Endodermal cell (in vitro differentiated cells): ENCODE measurements at regions not wholly inside any gene's neighbourhood (a gene's known extent, or its start where the extent isn't known, plus 50 kb on each side); places are given as distances from the start of the nearest gene placed in this dataset.

ENCODE experiments used
- DNase-seq: peaks from one replicate; pipeline ENCODE4 v3.0.0-alpha.2; 2017
- H3K27ac ChIP-seq: 2 replicates; pipeline ENCODE4 v1.5.1; 2013; ENCODE audit warnings: mild to moderate bottlenecking, low read depth, low read length, moderate library complexity
- H3K27me3 ChIP-seq: 2 replicates; pipeline ENCODE4 v1.6.1; 2013; ENCODE audit warnings: mild to moderate bottlenecking, low read length, moderate library complexity; ENCODE audit not compliant: insufficient read depth, control insufficient read depth, poor library complexity, severe bottlenecking
- H3K36me3 ChIP-seq: 2 replicates; pipeline ENCODE4 v1.7.0; 2013; ENCODE audit warnings: mild to moderate bottlenecking, low read length, moderate library complexity; ENCODE audit not compliant: control insufficient read depth, insufficient read depth
- H3K4me1 ChIP-seq: one replicate; pipeline ENCODE4 v1.7.0; 2013; ENCODE audit warnings: low read length; ENCODE audit not compliant: control insufficient read depth, insufficient read depth
- H3K4me3 ChIP-seq: 2 replicates; pipeline ENCODE4 v1.5.1; 2013; ENCODE audit warnings: mild to moderate bottlenecking, low read length, moderate library complexity
- H3K9ac ChIP-seq: 2 replicates; pipeline ENCODE4 v1.6.1; 2013; ENCODE audit warnings: mild to moderate bottlenecking, low read length, moderate library complexity; ENCODE audit not compliant: poor library complexity, severe bottlenecking; ENCODE audit errors: extremely low read depth
- H3K9me3 ChIP-seq: 2 replicates; pipeline ENCODE4 v1.6.1; 2013; ENCODE audit warnings: mild to moderate bottlenecking, low read length, moderate library complexity; ENCODE audit not compliant: control insufficient read depth
- H3K27ac Mint-ChIP-seq: 2 replicates; pipeline ENCODE4 v1.8.0; 2020; ENCODE audit warnings: mixed read lengths
- H3K27me3 Mint-ChIP-seq: 2 replicates; pipeline ENCODE4 v1.8.0; 2021; ENCODE audit warnings: mild to moderate bottlenecking, mixed read lengths; ENCODE audit not compliant: insufficient read depth
- H3K36me3 Mint-ChIP-seq: 2 replicates; pipeline ENCODE4 v1.8.0; 2020; ENCODE audit warnings: low read depth, mixed read lengths
- H3K4me1 Mint-ChIP-seq: 2 replicates; pipeline ENCODE4 v1.8.0; 2020; ENCODE audit warnings: mixed read lengths
- H3K4me3 Mint-ChIP-seq: 2 replicates; pipeline ENCODE4 v1.8.0; 2020; ENCODE audit warnings: mild to moderate bottlenecking, moderate library complexity, mixed read lengths
- H3K9me3 Mint-ChIP-seq: 2 replicates; pipeline ENCODE4 v1.8.0; 2020; ENCODE audit warnings: mild to moderate bottlenecking, mixed read lengths
- CTCF ChIP-seq: fragments of 200-600 bp; sonication (generic); conservative IDR thresholded peaks from 2 replicates; pipeline ENCODE4 v1.5.0; 2021; ENCODE audit warnings: antibody characterized with exemption, mild to moderate bottlenecking
- WGBS, 2 experiments: methylation state at CpG; one replicate each; pipeline versions ENCODE4 v1.1.5 to v1.1.7; 2013; ENCODE audit warnings: missing lambda C conversion rate in 2 of 2, mixed read lengths in 1 of 2; ENCODE audit not compliant: insufficient coverage in 1 of 2, insufficient read length in 1 of 2; 5-methylcytosine and 5-hydroxymethylcytosine counted together

DNA sequence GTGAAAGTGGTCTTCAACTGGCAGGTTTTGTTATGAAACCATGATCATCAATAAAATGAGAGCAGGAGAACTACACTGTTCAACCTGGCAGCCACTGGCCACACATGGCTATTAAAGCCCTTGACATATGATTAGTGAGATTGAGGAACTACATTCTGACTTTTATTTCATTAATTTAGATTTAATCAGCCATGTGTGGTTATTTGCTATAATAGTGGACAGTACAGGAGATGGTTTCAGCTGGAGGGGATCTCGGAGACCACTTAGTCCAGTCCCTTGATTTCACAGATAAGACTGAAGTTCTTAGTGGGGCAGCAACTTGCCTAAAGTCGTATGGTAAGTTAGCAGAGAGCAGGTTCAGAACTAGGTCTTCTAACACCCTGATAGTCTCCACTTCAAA lies 111.7 kb upstream of the BMPER start:
- Mint-ChIP-seq H3K36me3 (peaks cover 6% of the 10 kb centered on the region), H3K4me1 (peaks cover 10% of the 10 kb centered on the region), H3K27ac (no peak overlapping the region), H3K27me3 (no peaks in the 10 kb centered on the region), H3K4me3 (no peak overlapping the region), H3K9me3 (peaks cover 10% of the 10 kb centered on the region)
- H3K4me3 ChIP-seq, result no peak overlapping the region
- H3K4me1 ChIP-seq, result peaks cover 4% of the 10 kb centered on the region
- H3K27ac ChIP-seq, result no peak overlapping the region
- peaks cover 8% of the 10 kb centered on the region for H3K9me3 ChIP-seq
- WGBS, 2 experiments, result 93 to 100% methylated on average over 2 of the region's 2 CpGs
- no peak for TF ChIP-seq CTCF
- no peak overlapping the region for H3K9ac ChIP-seq
- H3K36me3 ChIP-seq, result no peaks in the 10 kb centered on the region
- H3K27me3 ChIP-seq, result no peaks in the 10 kb centered on the region
- no peak for DNase-seq

- Histone ChIP-seq H3K9ac (no peak overlapping the region), H3K36me3 (no peaks in the 10 kb centered on the region), H3K27me3 (no peaks in the 10 kb centered on the region), H3K4me3 (no peak overlapping the region), H3K9me3 (peaks cover 8% of the 10 kb centered on the region), H3K27ac (no peak overlapping the region), H3K4me1 (peaks cover 5% of the 10 kb centered on the region)
- no peak overlapping the region for H3K27ac Mint-ChIP-seq
- peaks cover 10% of the 10 kb centered on the region for H3K9me3 Mint-ChIP-seq
- no peaks in the 10 kb centered on the region for H3K27me3 Mint-ChIP-seq
- H3K4me3 Mint-ChIP-seq, result no peak overlapping the region
- peaks cover 10% of the 10 kb centered on the region for H3K4me1 Mint-ChIP-seq
- no peak for DNase-seq
- peaks cover 6% of the 10 kb centered on the region for H3K36me3 Mint-ChIP-seq
- no peak for TF ChIP-seq CTCF
- 93 to 98% methylated on average over 5 to 6 of the region's 6 CpGs for WGBS, 2 experiments
Observed at GRCh38 chr7:33794419-33794818, 110.9 kb upstream of the BMPER start.

DNA sequence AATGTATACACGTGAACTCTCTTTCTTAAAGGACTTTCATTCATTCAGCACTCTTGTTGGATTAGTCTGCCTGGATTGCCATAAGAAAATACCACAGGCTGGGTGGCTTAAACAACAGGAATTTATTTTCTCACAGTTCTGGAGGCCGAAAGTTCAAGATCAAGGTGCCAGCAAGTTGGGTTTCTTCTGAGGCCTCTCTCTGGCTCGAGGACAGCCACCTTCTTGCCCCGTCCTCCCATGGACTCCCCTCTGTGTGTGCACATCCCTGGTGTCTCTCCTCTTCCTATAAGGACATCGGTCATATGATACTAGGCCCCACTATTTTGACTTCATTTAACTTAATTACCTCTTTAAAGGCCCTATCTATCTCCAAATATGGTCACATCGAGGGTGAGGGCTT lies 110.4 kb upstream of the BMPER start:
- Histone ChIP-seq H3K27ac (no peak overlapping the region), H3K9ac (no peak overlapping the region), H3K9me3 (peaks cover 8% of the 10 kb centered on the region), H3K36me3 (no peaks in the 10 kb centered on the region), H3K27me3 (no peaks in the 10 kb centered on the region), H3K4me3 (no peak overlapping the region), H3K4me1 (peaks cover 5% of the 10 kb centered on the region)
- no peak overlapping the region for H3K27ac Mint-ChIP-seq
- H3K9me3 Mint-ChIP-seq, result peaks cover 10% of the 10 kb centered on the region
- H3K36me3 Mint-ChIP-seq, result peaks cover 6% of the 10 kb centered on the region
- 92 to 96% methylated on average over 5 to 6 of the region's 6 CpGs for WGBS, 2 experiments
- DNase-seq, result no peak
- H3K27me3 Mint-ChIP-seq, result no peaks in the 10 kb centered on the region
- H3K4me1 Mint-ChIP-seq, result peaks cover 12% of the 10 kb centered on the region
- H3K4me3 Mint-ChIP-seq, result no peak overlapping the region
- no peak for TF ChIP-seq CTCF
